Tibial nerve (tissue), 4 donors: ENCODE measurements at regions not wholly inside any gene's neighbourhood (a gene's known extent, or its start where the extent isn't known, plus 50 kb on each side); places are given as distances from the start of the nearest gene placed in this dataset.

Experiments used
- EP300 ChIP-seq, 2 donors: sonication (generic); formaldehyde crosslinking; IDR thresholded peaks; one replicate each; pipeline ENCODE4 v1.6.1; 2017; ENCODE audit warnings: antibody characterized with exemption in 2 of 2, mild to moderate bottlenecking in 1 of 2
- POLR2A ChIP-seq, 2 donors: fragments of 450-650 bp; IDR thresholded peaks; one replicate each; pipeline ENCODE4 v1.6.1; 2017; ENCODE audit warnings: antibody characterized with exemption in 2 of 2, mild to moderate bottlenecking in 2 of 2, moderate library complexity in 2 of 2
- TF ChIP-seq, protein P1 (sequence below), 5 experiments: fragments of 200-600 bp in 3 of 5; fragments of 450-650 bp in 2 of 5; sonication (generic) in 3 of 5; IDR thresholded peaks; one replicate each; pipeline ENCODE4 v1.5.1; 2016 to 2019; ENCODE audit warnings: antibody characterized with exemption in 5 of 5, mild to moderate bottlenecking in 3 of 5, moderate library complexity in 2 of 5

- TF ChIP-seq, protein P1, sequence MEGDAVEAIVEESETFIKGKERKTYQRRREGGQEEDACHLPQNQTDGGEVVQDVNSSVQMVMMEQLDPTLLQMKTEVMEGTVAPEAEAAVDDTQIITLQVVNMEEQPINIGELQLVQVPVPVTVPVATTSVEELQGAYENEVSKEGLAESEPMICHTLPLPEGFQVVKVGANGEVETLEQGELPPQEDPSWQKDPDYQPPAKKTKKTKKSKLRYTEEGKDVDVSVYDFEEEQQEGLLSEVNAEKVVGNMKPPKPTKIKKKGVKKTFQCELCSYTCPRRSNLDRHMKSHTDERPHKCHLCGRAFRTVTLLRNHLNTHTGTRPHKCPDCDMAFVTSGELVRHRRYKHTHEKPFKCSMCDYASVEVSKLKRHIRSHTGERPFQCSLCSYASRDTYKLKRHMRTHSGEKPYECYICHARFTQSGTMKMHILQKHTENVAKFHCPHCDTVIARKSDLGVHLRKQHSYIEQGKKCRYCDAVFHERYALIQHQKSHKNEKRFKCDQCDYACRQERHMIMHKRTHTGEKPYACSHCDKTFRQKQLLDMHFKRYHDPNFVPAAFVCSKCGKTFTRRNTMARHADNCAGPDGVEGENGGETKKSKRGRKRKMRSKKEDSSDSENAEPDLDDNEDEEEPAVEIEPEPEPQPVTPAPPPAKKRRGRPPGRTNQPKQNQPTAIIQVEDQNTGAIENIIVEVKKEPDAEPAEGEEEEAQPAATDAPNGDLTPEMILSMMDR (IDR thresholded peaks at IDR 0.05), result no peak
- TF ChIP-seq POLR2A (IDR thresholded peaks at IDR 0.05), result no peak
- no peak for TF ChIP-seq EP300 (IDR thresholded peaks at IDR 0.05)
Observed at GRCh38 chr13:32897296-32897695, 118.9 kb upstream of the KL start.
